ENCODE measurements at regions not wholly inside any gene's neighbourhood (a gene's known extent, or its start where the extent isn't known, plus 50 kb on each side); places are given as distances from the start of the nearest gene placed in this dataset.

DNA sequence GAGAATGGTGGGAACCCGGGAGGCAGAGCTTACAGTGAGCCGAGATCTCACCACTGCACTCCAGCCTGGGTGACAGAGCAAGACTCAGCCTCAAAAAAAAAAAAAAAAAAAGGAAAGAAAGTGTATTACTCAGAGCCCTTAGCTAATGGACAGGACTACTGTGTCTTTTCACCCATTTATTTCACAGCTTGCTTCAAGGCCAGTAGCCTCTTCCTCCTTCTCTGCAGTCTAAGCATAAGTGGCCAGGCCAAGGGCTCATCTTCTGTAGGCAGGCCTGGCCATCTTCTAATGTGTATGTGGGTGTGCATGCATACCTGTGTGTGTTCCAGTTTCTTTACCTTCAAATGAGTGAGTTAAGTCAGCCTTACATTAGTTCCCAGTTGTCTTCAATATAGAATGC lies 94.8 kb upstream of the GDF10 start:
- TF ChIP-seq, protein P1, sequence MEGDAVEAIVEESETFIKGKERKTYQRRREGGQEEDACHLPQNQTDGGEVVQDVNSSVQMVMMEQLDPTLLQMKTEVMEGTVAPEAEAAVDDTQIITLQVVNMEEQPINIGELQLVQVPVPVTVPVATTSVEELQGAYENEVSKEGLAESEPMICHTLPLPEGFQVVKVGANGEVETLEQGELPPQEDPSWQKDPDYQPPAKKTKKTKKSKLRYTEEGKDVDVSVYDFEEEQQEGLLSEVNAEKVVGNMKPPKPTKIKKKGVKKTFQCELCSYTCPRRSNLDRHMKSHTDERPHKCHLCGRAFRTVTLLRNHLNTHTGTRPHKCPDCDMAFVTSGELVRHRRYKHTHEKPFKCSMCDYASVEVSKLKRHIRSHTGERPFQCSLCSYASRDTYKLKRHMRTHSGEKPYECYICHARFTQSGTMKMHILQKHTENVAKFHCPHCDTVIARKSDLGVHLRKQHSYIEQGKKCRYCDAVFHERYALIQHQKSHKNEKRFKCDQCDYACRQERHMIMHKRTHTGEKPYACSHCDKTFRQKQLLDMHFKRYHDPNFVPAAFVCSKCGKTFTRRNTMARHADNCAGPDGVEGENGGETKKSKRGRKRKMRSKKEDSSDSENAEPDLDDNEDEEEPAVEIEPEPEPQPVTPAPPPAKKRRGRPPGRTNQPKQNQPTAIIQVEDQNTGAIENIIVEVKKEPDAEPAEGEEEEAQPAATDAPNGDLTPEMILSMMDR (IDR thresholded peaks at IDR 0.05; ENCODE audit: low read depth, low read length, missing input control) = no peak
- TF ChIP-seq RAD21 (IDR thresholded peaks at IDR 0.05) (no peak), MAX (IDR thresholded peaks at IDR 0.05) (no peak), HNF4A (conservative IDR thresholded peaks at IDR 0.05) (no peak), EGR1 (IDR thresholded peaks at IDR 0.05; ENCODE audit: low read depth in 2 of 2) (no peak), JUND (IDR thresholded peaks at IDR 0.05) (no peak), SP1 (IDR thresholded peaks at IDR 0.05) (no peak), YY1 (IDR thresholded peaks at IDR 0.05) (no peak), TAF1 (conservative IDR thresholded peaks at IDR 0.05) (no peak)
- TF ChIP-seq, protein P2, sequence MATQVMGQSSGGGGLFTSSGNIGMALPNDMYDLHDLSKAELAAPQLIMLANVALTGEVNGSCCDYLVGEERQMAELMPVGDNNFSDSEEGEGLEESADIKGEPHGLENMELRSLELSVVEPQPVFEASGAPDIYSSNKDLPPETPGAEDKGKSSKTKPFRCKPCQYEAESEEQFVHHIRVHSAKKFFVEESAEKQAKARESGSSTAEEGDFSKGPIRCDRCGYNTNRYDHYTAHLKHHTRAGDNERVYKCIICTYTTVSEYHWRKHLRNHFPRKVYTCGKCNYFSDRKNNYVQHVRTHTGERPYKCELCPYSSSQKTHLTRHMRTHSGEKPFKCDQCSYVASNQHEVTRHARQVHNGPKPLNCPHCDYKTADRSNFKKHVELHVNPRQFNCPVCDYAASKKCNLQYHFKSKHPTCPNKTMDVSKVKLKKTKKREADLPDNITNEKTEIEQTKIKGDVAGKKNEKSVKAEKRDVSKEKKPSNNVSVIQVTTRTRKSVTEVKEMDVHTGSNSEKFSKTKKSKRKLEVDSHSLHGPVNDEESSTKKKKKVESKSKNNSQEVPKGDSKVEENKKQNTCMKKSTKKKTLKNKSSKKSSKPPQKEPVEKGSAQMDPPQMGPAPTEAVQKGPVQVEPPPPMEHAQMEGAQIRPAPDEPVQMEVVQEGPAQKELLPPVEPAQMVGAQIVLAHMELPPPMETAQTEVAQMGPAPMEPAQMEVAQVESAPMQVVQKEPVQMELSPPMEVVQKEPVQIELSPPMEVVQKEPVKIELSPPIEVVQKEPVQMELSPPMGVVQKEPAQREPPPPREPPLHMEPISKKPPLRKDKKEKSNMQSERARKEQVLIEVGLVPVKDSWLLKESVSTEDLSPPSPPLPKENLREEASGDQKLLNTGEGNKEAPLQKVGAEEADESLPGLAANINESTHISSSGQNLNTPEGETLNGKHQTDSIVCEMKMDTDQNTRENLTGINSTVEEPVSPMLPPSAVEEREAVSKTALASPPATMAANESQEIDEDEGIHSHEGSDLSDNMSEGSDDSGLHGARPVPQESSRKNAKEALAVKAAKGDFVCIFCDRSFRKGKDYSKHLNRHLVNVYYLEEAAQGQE (IDR thresholded peaks at IDR 0.05) = no peak

Data from liver (tissue), 3 donors.